PC-3 (cell line): ENCODE measurements at regions not wholly inside any gene's neighbourhood (a gene's known extent, or its start where the extent isn't known, plus 50 kb on each side); places are given as distances from the start of the nearest gene placed in this dataset.

Experiments
- ATAC-seq: fragments of 200-7000 bp; cut with Tn5 transposase; 2 replicates; pipeline ENCODE4 v1.9.1; 2020; ENCODE audit warnings: mild to moderate bottlenecking, moderate library complexity
- BruUV-seq: library from RNA; stranded (reverse); fragments of 400-500 nt; replicated peaks from 2 replicates; lab custom pipeline; 2021; lab: Mats Ljungman, UMichigan
- CTCF ChIA-PET: fragments of 300-600 bp; sonication (Branson Sonifier 250); formaldehyde crosslinking; loops from one replicate; lab custom pipeline; 2022; ENCODE audit warnings: antibody characterized with exemption; lab: Charles Lee
- POLR2A ChIA-PET: fragments of 300-600 bp; sonication (Branson Sonifier 250); formaldehyde crosslinking; loops from one replicate; lab custom pipeline; 2022; ENCODE audit warnings: antibody characterized with exemption; ENCODE audit not compliant: unreplicated experiment; lab: Charles Lee
- DNase-seq: peaks from one replicate; pipeline ENCODE4 v3.0.0-alpha.2; 2015
- H2AFZ ChIP-seq: fragments of 300-600 bp; sonication (generic); 2 replicates; pipeline ENCODE4 v1.6.0; 2016; ENCODE audit warnings: antibody characterized with exemption, low read length
- H3F3A ChIP-seq: fragments of 300-600 bp; sonication (generic); one replicate; pipeline ENCODE4 v1.6.0; 2017; ENCODE audit warnings: antibody characterized with exemption, low read length, control low read depth, mild to moderate bottlenecking; ENCODE audit not compliant: unreplicated experiment
- H3K27ac ChIP-seq: fragments of 300-600 bp; sonication (generic); 2 replicates; pipeline ENCODE4 v1.5.1; 2016; ENCODE audit warnings: mild to moderate bottlenecking, low read length
- H3K27me3 ChIP-seq: fragments of 300-600 bp; sonication (generic); 2 replicates; pipeline ENCODE4 v1.6.1; 2016; ENCODE audit warnings: low read length, mixed read lengths
- H3K36me3 ChIP-seq: fragments of 300-600 bp; sonication (generic); 2 replicates; pipeline ENCODE4 v1.6.1; 2016; ENCODE audit warnings: low read depth, mixed run types, low read length, mixed read lengths
- H3K4me1 ChIP-seq: fragments of 300-600 bp; sonication (generic); 2 replicates; pipeline ENCODE4 v1.5.1; 2016; ENCODE audit warnings: low read length; ENCODE audit not compliant: insufficient read depth
- H3K4me2 ChIP-seq: fragments of 300-600 bp; sonication (generic); 2 replicates; pipeline ENCODE4 v1.6.0; 2016; ENCODE audit warnings: low read length
- H3K4me3 ChIP-seq: fragments of 300-600 bp; sonication (generic); 2 replicates; pipeline ENCODE4 v1.5.1; 2016; ENCODE audit warnings: mild to moderate bottlenecking, low read length, mixed read lengths
- H3K79me2 ChIP-seq: fragments of 300-600 bp; sonication (generic); 2 replicates; pipeline ENCODE4 v1.6.1; 2017; ENCODE audit warnings: low read length, mixed read lengths
- H3K9ac ChIP-seq: fragments of 300-600 bp; sonication (generic); 2 replicates; pipeline ENCODE4 v1.6.0; 2016; ENCODE audit warnings: mild to moderate bottlenecking, low read length
- H3K9me2 ChIP-seq: fragments of 300-600 bp; sonication (generic); replicated peaks from 2 replicates; pipeline ENCODE4 v1.6.1; 2016; ENCODE audit warnings: mixed run types, low read length, mixed read lengths
- H3K9me3 ChIP-seq: fragments of 300-600 bp; sonication (generic); 2 replicates; pipeline ENCODE4 v1.6.1; 2016; ENCODE audit warnings: low read length, mixed read lengths
- H4K20me1 ChIP-seq: fragments of 300-600 bp; sonication (generic); 2 replicates; pipeline ENCODE4 v1.6.1; 2016; ENCODE audit warnings: low read length, mixed read lengths
- EZH2 ChIP-seq: fragments of 300-600 bp; sonication (generic); IDR thresholded peaks from one replicate; pipeline ENCODE4 v1.6.1; 2017; ENCODE audit warnings: antibody characterized with exemption, mild to moderate bottlenecking, low read length; ENCODE audit not compliant: unreplicated experiment
- EZH2phosphoT487 ChIP-seq: fragments of 300-600 bp; sonication (generic); IDR thresholded peaks from 2 replicates; pipeline ENCODE4 v1.6.1; 2018; ENCODE audit warnings: mild to moderate bottlenecking, antibody characterized with exemption, low read length, borderline replicate concordance
- intact Hi-C: fragments of 100-400 bp; cut with micrococcal nuclease; formaldehyde crosslinking; loops from 2 replicates; pipeline ENCODE4 v1.9.0; 2023
- TF ChIP-seq, protein P1 (sequence below): fragments of 300-600 bp; sonication (generic); conservative IDR thresholded peaks from 2 replicates; pipeline ENCODE4 v1.5.1; 2017; ENCODE audit warnings: antibody characterized with exemption, low read depth, mild to moderate bottlenecking, low read length

DNA sequence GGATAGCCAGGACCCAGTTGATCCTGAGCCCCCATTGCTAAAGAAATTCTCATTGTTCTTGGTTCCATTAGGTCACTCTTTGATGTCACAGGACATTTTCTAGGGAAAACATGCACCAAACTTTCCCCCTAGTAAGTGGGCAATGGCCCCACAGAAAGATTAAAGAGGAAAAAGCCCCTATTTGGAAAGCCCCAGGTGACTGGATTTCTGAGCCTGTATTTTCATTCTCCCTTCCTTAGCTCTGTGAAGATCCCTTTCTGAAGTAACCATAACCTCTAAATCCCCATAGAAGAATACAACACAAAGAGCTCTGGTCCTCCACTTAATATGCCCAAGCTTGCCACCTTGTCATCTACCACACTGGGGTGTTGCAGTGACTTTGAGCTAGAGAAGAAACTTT, 232.3 kb upstream of the FGGY start:
- Histone ChIP-seq H3K79me2 (no peaks in the 10 kb centered on the region), H3F3A (no peaks in the 10 kb centered on the region), H3K9ac (no peak overlapping the region), H3K4me1 (peaks cover 12% of the 10 kb centered on the region), H3K4me3 (no peak overlapping the region), H3K27ac (no peak overlapping the region), H4K20me1 (no peaks in the 10 kb centered on the region), H3K9me2 (no peaks in the 10 kb centered on the region), H2AFZ (no peak overlapping the region), H3K27me3 (no peaks in the 10 kb centered on the region), H3K9me3 (no peaks in the 10 kb centered on the region), H3K4me2 (no peak overlapping the region), H3K36me3 (no peaks in the 10 kb centered on the region)
- no peak for TF ChIP-seq EZH2phosphoT487
- TF ChIP-seq, protein P1, sequence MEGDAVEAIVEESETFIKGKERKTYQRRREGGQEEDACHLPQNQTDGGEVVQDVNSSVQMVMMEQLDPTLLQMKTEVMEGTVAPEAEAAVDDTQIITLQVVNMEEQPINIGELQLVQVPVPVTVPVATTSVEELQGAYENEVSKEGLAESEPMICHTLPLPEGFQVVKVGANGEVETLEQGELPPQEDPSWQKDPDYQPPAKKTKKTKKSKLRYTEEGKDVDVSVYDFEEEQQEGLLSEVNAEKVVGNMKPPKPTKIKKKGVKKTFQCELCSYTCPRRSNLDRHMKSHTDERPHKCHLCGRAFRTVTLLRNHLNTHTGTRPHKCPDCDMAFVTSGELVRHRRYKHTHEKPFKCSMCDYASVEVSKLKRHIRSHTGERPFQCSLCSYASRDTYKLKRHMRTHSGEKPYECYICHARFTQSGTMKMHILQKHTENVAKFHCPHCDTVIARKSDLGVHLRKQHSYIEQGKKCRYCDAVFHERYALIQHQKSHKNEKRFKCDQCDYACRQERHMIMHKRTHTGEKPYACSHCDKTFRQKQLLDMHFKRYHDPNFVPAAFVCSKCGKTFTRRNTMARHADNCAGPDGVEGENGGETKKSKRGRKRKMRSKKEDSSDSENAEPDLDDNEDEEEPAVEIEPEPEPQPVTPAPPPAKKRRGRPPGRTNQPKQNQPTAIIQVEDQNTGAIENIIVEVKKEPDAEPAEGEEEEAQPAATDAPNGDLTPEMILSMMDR: no peak
- intact Hi-C loops: no loop called here
- DNase-seq (no peak), ATAC-seq (no peak)
- BruUV-seq: no TSS peak
- POLR2A ChIA-PET: no interaction called here
- CTCF ChIA-PET: no interaction called here

DNA sequence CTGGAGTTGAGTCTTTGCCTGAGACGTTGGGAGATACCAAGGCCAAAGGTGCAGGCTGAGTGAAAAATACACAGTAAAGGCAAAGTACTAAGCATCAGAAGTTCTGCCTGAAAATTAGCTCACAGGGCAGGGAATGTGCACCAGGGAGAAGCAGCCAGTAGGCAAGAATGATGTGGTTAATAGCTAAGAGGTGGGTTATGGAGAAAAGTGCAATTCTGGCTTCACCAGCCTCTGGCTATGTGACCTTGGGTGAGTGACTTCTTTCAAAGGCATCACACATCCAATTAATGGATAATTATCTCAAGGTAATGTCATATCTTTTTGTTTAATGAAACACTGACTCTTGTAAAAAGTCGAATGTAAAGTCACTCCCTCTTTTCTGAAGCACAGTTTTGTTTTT, 230.7 kb upstream of the FGGY start:
- Histone ChIP-seq H2AFZ (no peak overlapping the region), H3K4me3 (no peak overlapping the region), H3K4me2 (no peak overlapping the region), H3K79me2 (no peaks in the 10 kb centered on the region), H3K27me3 (no peaks in the 10 kb centered on the region), H3F3A (no peaks in the 10 kb centered on the region), H3K4me1 (peaks cover 12% of the 10 kb centered on the region), H3K9ac (no peak overlapping the region), H3K27ac (no peak overlapping the region), H3K9me2 (no peaks in the 10 kb centered on the region), H4K20me1 (no peaks in the 10 kb centered on the region), H3K9me3 (no peaks in the 10 kb centered on the region), H3K36me3 (no peaks in the 10 kb centered on the region)
- ChIA-PET CTCF (no interaction called here), POLR2A (no interaction called here)
- no peak for ATAC-seq
- TF ChIP-seq, protein P1: no peak
- TF ChIP-seq EZH2 (no peak), EZH2phosphoT487 (no peak)
- BruUV-seq: no TSS peak
- intact Hi-C loops: no loop called here
- DNase-seq: no peak

DNA sequence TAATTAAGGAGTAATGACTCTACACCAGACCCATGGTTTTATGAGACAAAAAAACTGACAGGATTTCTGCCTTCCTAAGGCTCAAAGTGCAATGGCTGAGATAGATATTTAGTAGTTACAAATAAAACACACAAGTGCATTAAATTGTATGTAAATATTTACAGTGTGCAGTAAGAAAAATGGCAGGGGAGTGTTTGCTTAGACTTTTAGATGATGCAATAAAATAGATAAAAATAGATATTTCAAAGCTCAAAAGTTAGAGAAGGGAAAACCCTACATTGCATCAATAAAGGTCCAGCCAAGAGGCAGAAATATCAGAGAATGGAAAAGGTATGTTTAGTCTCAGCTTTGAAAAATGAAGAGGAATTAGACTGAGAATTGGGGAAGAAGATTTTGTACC, 226.3 kb upstream of the FGGY start:
- POLR2A ChIA-PET: interaction anchor here (0.5 to 0.7 kb wide), 4 partner anchors 12 to 226 kb away, joined by 3 to 5 read pairs (median 4); no protein-coding TSS in a partner anchor
- no TSS peak for BruUV-seq
- CTCF ChIA-PET: no interaction called here

More for the DNA sequence above, 226.3 kb upstream of the FGGY start:
- TF ChIP-seq EZH2phosphoT487: no peak
- TF ChIP-seq EZH2: no peak
- TF ChIP-seq, protein P1: no peak
- Histone ChIP-seq H3K4me2 (no peak overlapping the region), H4K20me1 (no peaks in the 10 kb centered on the region), H3F3A (no peaks in the 10 kb centered on the region), H3K9me2 (no peaks in the 10 kb centered on the region), H2AFZ (no peak overlapping the region), H3K79me2 (no peaks in the 10 kb centered on the region), H3K36me3 (no peaks in the 10 kb centered on the region), H3K4me1 (no peaks in the 10 kb centered on the region), H3K4me3 (no peak overlapping the region), H3K27ac (no peak overlapping the region), H3K9ac (no peak overlapping the region), H3K9me3 (no peaks in the 10 kb centered on the region), H3K27me3 (no peaks in the 10 kb centered on the region)
- intact Hi-C loops: loop anchor here (5.0 to 10.0 kb wide), 3 partner anchors 72 to 214 kb away; no protein-coding TSS in a partner anchor
- ATAC-seq (peak; percentile 38; the same call in 1 of the 2 replicates), DNase-seq (no peak)
